ENCODE measurements at regions not wholly inside any gene's neighbourhood (a gene's known extent, or its start where the extent isn't known, plus 50 kb on each side); places are given as distances from the start of the nearest gene placed in this dataset.
"Not testable (repeated sequence)": the region's sequence is repeated elsewhere in the genome, so short reads cannot be mapped to it uniquely, and the experiment has no call there.

DNA sequence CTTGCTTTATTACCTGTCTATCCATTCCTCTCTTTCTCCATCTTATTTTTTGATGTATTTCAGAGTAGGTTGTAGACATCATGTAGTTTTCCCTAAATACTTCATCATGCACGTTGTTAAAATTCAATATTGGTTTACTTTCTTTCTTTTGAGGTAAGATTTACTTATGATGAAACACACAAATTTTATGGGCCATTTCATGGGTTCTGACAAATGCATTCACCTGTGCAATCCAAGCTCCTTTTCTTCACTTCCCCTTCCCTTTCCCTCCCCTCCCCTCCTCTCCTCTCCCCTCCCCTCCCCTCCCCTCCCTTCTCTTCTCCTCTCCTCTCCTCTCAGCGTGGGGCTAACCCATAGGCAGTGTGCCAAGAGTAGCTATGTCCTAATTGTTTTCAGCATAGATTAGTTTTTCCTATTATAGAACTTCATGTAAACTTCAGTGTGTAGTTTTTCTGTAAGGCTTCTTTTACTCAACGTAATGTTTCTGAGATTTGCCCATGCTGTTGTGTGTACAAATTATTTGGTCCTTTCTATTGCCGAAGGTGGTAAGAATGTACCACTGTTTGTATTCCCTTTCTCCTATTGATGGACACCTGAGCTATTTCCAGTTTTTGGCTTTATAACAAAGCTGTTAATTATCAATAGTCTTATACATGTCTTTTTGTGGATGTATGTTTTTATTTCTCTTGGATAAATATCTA, 92.9 kb upstream of the CLINT1 start:
- TF ChIP-seq, protein P1, sequence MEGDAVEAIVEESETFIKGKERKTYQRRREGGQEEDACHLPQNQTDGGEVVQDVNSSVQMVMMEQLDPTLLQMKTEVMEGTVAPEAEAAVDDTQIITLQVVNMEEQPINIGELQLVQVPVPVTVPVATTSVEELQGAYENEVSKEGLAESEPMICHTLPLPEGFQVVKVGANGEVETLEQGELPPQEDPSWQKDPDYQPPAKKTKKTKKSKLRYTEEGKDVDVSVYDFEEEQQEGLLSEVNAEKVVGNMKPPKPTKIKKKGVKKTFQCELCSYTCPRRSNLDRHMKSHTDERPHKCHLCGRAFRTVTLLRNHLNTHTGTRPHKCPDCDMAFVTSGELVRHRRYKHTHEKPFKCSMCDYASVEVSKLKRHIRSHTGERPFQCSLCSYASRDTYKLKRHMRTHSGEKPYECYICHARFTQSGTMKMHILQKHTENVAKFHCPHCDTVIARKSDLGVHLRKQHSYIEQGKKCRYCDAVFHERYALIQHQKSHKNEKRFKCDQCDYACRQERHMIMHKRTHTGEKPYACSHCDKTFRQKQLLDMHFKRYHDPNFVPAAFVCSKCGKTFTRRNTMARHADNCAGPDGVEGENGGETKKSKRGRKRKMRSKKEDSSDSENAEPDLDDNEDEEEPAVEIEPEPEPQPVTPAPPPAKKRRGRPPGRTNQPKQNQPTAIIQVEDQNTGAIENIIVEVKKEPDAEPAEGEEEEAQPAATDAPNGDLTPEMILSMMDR (IDR thresholded peaks at IDR 0.05; ENCODE audit: borderline replicate concordance) = no peak
- H3K27me3 ChIP-seq (ENCODE audit: low read depth) = peaks cover 9% of the 10 kb centered on the region
- H3K9me3 ChIP-seq (replicated peaks) = no peaks in the 10 kb centered on the region
- H3K4me1 ChIP-seq = peaks cover 9% of the 10 kb centered on the region
- no peaks in the 10 kb centered on the region for H3K36me3 ChIP-seq
- intact Hi-C loops (cut with micrococcal nuclease) = no loop called here
- no peak overlapping the region for H3K27ac ChIP-seq (replicated peaks)
- DNase-seq = no peak
- no peak overlapping the region for H3K4me3 ChIP-seq

DNA sequence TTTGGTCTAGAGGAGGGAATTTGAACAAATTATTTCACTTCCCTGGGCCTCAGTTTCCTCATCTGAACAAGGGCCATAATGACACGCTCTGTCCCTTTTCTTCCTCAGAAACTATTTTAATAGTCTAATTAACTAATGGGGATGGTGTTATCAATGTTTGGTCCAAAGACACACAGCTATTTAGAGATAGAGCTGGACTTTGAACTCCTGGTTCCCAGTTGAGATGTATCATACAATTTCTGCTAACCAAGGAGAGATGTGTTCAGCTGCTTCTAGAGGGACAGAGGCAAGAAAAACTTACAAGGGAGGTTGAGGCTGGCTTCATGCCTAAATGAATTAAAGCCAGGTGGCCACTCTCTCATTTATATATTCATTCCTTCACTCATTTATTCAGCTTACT, 90.6 kb upstream of the CLINT1 start:
- TF ChIP-seq, protein P1 (IDR thresholded peaks at IDR 0.05; ENCODE audit: borderline replicate concordance) = no peak
- no peaks in the 10 kb centered on the region for H3K36me3 ChIP-seq
- intact Hi-C loops (cut with micrococcal nuclease) = loop anchor here (10.0 kb wide), 1 partner anchor 135 kb away; no protein-coding TSS in a partner anchor
- no peaks in the 10 kb centered on the region for H3K27me3 ChIP-seq (ENCODE audit: low read depth)
- no peak overlapping the region for H3K27ac ChIP-seq (replicated peaks)
- no peak overlapping the region for H3K4me3 ChIP-seq
- H3K4me1 ChIP-seq = peaks cover 9% of the 10 kb centered on the region
- DNase-seq = no peak
- H3K9me3 ChIP-seq (replicated peaks) = no peaks in the 10 kb centered on the region

DNA sequence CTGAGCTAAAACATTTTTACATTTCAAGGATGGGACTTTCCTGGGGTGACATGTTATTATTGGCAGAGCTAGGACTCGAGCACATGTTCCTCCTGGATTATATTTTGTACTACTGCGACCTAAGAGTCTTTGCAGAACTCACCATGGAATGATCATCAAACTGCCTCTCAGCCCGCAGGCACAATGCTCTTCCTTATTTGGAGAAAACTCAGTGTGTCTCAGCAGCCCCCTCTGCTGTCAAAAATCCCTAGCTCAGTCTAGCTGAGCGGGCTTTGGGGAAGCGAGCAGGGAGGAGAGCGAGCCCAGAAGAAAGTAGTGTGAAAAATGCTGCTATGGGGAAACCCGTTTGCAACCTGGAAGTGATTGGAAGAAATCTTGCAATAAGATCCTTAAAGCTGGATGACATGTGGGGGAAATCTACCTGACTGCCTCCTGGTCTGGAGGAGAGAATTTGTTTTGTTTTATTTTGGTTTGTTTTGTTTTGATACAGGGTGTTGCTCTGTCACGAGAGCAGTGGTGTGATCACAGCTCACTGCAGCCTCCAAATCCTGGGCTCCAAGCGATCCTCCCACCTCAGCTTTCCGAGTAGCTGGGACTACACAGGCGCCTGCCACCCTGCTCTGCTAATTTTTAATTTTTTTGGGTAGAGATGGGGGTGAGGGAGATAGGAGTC, 89.9 kb upstream of the CLINT1 start:
- H3K4me1 ChIP-seq = peaks cover 9% of the 10 kb centered on the region
- no peaks in the 10 kb centered on the region for H3K36me3 ChIP-seq
- H3K27me3 ChIP-seq (ENCODE audit: low read depth) = no peaks in the 10 kb centered on the region
- TF ChIP-seq, protein P1 (IDR thresholded peaks at IDR 0.05; ENCODE audit: borderline replicate concordance) = peak; percentile 96
- H3K27ac ChIP-seq (replicated peaks) = peak overlapping the region; percentile 21
- intact Hi-C loops (cut with micrococcal nuclease) = loop anchor here (10.0 kb wide), 1 partner anchor 134 kb away; no protein-coding TSS in a partner anchor
- peak; percentile 84 for DNase-seq
- no peaks in the 10 kb centered on the region for H3K9me3 ChIP-seq (replicated peaks)
- peak overlapping the region; percentile 30 for H3K4me3 ChIP-seq

DNA sequence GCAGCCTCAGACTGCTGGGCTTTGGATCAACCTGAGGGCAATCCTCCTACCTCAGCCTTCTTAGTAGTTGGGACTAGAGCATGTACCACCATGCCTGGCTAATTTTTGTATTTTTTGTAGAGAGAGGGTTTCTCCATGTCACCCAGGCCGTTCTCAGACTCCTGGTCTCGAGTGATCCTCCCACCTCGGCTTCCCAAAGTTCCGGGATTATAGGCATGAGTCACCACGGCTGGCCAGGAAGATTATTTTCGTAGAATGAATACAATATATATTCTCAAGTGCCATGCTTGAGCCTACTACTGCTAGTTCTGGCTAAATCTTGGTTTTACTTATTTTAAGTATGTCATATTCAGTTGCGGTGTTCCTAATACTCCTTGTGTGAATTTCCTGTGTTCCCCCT, 88.2 kb upstream of the CLINT1 start:
- no peak for DNase-seq

DNA sequence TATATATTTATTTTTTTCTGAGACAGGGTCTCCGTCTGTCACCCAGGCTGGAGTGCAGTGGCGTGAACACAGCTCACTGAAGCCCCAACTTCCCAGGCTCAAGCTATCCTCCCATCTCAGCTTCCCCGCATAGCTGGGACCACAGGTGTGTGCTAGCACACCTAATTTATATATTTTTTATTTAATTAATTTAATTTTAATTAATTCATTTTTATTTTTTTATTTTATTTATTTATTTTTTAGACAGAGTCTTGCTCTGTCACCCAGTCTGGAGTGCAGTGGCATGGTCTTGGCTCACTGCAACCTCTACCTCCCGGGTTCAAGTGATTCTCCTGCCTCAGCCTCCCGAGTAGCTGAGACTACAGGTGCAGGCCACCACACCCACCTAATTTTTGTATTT, 86.9 kb upstream of the CLINT1 start:
- intact Hi-C loops (cut with micrococcal nuclease) = loop anchor here (10.0 kb wide), 1 partner anchor 131 kb away; no protein-coding TSS in a partner anchor
- not testable (repeated sequence) for H3K4me1 ChIP-seq; H3K27me3 ChIP-seq (ENCODE audit: low read depth)

More for the DNA sequence above, 88.2 kb upstream of the CLINT1 start:
- peaks cover 9% of the 10 kb centered on the region for H3K4me1 ChIP-seq
- H3K4me3 ChIP-seq = no peak overlapping the region
- H3K36me3 ChIP-seq = no peaks in the 10 kb centered on the region
- intact Hi-C loops (cut with micrococcal nuclease) = loop anchor here (10.0 kb wide), 1 partner anchor 132 kb away; no protein-coding TSS in a partner anchor
- H3K27me3 ChIP-seq (ENCODE audit: low read depth) = no peaks in the 10 kb centered on the region
- H3K9me3 ChIP-seq (replicated peaks) = no peaks in the 10 kb centered on the region
- H3K27ac ChIP-seq (replicated peaks) = no peak overlapping the region
- TF ChIP-seq, protein P1 (IDR thresholded peaks at IDR 0.05; ENCODE audit: borderline replicate concordance) = no peak

DNA sequence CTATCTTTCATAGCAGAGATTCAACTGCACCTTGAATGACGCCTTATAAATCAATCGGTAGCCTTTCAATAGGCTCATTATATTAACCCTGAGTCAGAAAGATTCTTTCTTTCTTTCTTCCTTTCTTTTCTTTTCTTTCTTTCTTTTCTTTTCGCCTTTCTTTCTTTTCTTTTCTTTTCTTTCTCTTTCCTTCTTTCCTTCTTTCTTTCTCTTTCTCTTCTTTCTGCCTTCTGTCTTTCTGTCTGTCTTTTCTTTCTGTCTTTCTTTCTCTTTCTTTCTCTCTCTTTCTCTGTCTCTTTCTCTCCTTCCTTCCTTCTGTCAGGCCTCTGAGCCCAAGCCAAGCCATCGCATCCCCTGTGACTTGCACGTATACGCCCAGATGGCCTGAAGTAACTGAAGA, 86.0 kb upstream of the CLINT1 start:
- no peak for DNase-seq
- Histone ChIP-seq H3K9me3 (replicated peaks) (no peaks in the 10 kb centered on the region), H3K27ac (replicated peaks) (no peak overlapping the region), H3K36me3 (no peaks in the 10 kb centered on the region), H3K4me1 (peaks cover 9% of the 10 kb centered on the region), H3K4me3 (no peak overlapping the region), H3K27me3 (ENCODE audit: low read depth) (no peaks in the 10 kb centered on the region)
- TF ChIP-seq, protein P1 (IDR thresholded peaks at IDR 0.05; ENCODE audit: borderline replicate concordance) = no peak
- intact Hi-C loops (cut with micrococcal nuclease) = loop anchor here (10.0 kb wide), 1 partner anchor 130 kb away; no protein-coding TSS in a partner anchor

More for the DNA sequence above, 86.9 kb upstream of the CLINT1 start:
- H3K9me3 ChIP-seq (replicated peaks); DNase-seq; H3K4me3 ChIP-seq; H3K27ac ChIP-seq (replicated peaks); H3K36me3 ChIP-seq: not testable (repeated sequence)

Measured in left ventricle myocardium inferior (tissue), 1 donor.